GM18951 (cell line): ENCODE measurements at regions not wholly inside any gene's neighbourhood (a gene's known extent, or its start where the extent isn't known, plus 50 kb on each side); places are given as distances from the start of the nearest gene placed in this dataset.

Source experiments
- POLR2A ChIP-seq: IDR thresholded peaks from 4 replicates; pipeline ENCODE4 v1.6.1; 2011; ENCODE audit warnings: mild to moderate bottlenecking; ENCODE audit not compliant: insufficient read length, insufficient read depth; ENCODE audit errors: extremely low read depth
- in situ Hi-C: fragments of 300-500 bp; cut with MboI; formaldehyde crosslinking; loops from one replicate; pipeline ENCODE4 v1.12.0; 2022; ENCODE audit warnings: low sequenced_read_pairs, mixed read lengths, inconsistent platforms; ENCODE audit not compliant: unreplicated experiment

GRCh38 chr2:129716781-129717559, 262.5 kb upstream of the RAB6C start:
- in situ Hi-C loops: no loop called here
- no peak for TF ChIP-seq POLR2A

- TF ChIP-seq POLR2A: no peak
- in situ Hi-C loops: no loop called here
Measured at GRCh38 chr2:129717560-129718130, 261.8 kb upstream of the RAB6C start.

GRCh38 chr2:129719335-129719734, 260.1 kb upstream of the RAB6C start:
- in situ Hi-C loops: no loop called here
- no peak for TF ChIP-seq POLR2A

GRCh38 chr2:129720360-129720759, 259.1 kb upstream of the RAB6C start:
- no peak for TF ChIP-seq POLR2A
- in situ Hi-C loops: no loop called here

GRCh38 chr2:129720761-129721160, 258.7 kb upstream of the RAB6C start:
- TF ChIP-seq POLR2A: no peak

GRCh38 chr2:129721236-129721635, 258.2 kb upstream of the RAB6C start:
- no peak for TF ChIP-seq POLR2A
- in situ Hi-C loops: no loop called here

More at GRCh38 chr2:129720761-129721160, 258.7 kb upstream of the RAB6C start:
- in situ Hi-C loops: no loop called here

- in situ Hi-C loops: no loop called here
Measured at GRCh38 chr2:129721846-129722245, 257.6 kb upstream of the RAB6C start.

GRCh38 chr2:129722306-129723019, 257.0 kb upstream of the RAB6C start:
- in situ Hi-C loops: no loop called here
- TF ChIP-seq POLR2A: no peak

More at GRCh38 chr2:129721846-129722245, 257.6 kb upstream of the RAB6C start:
- no peak for TF ChIP-seq POLR2A

- TF ChIP-seq POLR2A: no peak
- in situ Hi-C loops: no loop called here
Measured at GRCh38 chr2:129723277-129724020, 256.0 kb upstream of the RAB6C start.

GRCh38 chr2:129724021-129724757, 255.3 kb upstream of the RAB6C start:
- in situ Hi-C loops: no loop called here

GRCh38 chr2:129726216-129726615, 253.2 kb upstream of the RAB6C start:
- in situ Hi-C loops: no loop called here
- TF ChIP-seq POLR2A: no peak

More at GRCh38 chr2:129724021-129724757, 255.3 kb upstream of the RAB6C start:
- no peak for TF ChIP-seq POLR2A

GRCh38 chr2:129727286-129727685, 252.2 kb upstream of the RAB6C start:
- in situ Hi-C loops: no loop called here

More at GRCh38 chr2:129727286-129727685, 252.2 kb upstream of the RAB6C start:
- no peak for TF ChIP-seq POLR2A
